ENCODE measurements at regions not wholly inside any gene's neighbourhood (a gene's known extent, or its start where the extent isn't known, plus 50 kb on each side); places are given as distances from the start of the nearest gene placed in this dataset.

DNA sequence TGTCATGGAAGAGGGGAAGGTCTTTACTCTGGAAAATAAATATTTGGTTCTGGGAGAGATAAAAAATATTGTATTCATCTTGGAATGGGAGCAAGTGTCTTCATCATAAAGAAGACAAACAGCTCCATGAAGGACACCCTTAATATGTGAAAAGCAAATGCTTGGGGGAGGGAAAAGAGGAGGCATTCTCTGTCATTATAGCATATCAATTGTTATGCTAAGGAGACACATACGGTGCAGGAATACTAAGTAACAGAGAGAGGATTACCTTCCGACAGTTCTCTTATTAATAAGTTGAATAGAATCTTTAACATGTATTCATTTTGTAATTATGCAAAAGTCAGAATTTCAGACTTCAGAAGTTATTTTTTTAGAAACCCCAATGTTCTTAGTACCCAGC, 634.4 kb downstream of the UTRN start:
- TF ChIP-seq POLR2AphosphoS5 (IDR thresholded peaks at IDR 0.05; ENCODE audit: borderline replicate concordance, low read depth, low read length), result no peak
- TF ChIP-seq EZH2 (IDR thresholded peaks at IDR 0.05), result no peak
- TF ChIP-seq FOXP2 (optimal IDR thresholded peaks at IDR 0.05; ENCODE audit: control extremely low read depth, extremely low read length, insufficient read depth), result no peak

All from SK-N-MC (cell line).